ENCODE measurements at regions not wholly inside any gene's neighbourhood (a gene's known extent, or its start where the extent isn't known, plus 50 kb on each side); places are given as distances from the start of the nearest gene placed in this dataset.
"Not testable (repeated sequence)": the region's sequence is repeated elsewhere in the genome, so short reads cannot be mapped to it uniquely, and the experiment has no call there.

- no peak for DNase-seq
Measured at GRCh38 chr10:125553091-125553490, 129.9 kb downstream of the TEX36 start.

- DNase-seq, result no peak
Measured at GRCh38 chr10:125551247-125551646, 131.7 kb downstream of the TEX36 start.

- no peak for DNase-seq
Measured at GRCh38 chr10:125550362-125550761, 132.6 kb downstream of the TEX36 start.

- no peak for DNase-seq
Measured at GRCh38 chr10:125549653-125550052, 133.3 kb downstream of the TEX36 start.

GRCh38 chr10:125548878-125549277 is 134.1 kb downstream of the TEX36 start:
- DNase-seq, result no peak

- no peak for DNase-seq
Measured at GRCh38 chr10:125548356-125548755, 134.6 kb downstream of the TEX36 start.

GRCh38 chr10:125547010-125547650 is 135.8 kb downstream of the TEX36 start:
- no peak for DNase-seq

GRCh38 chr10:125543796-125544195 is 139.2 kb downstream of the TEX36 start:
- DNase-seq, result no peak

GRCh38 chr10:125538947-125539731 is 143.8 kb downstream of the TEX36 start:
- no peak for DNase-seq

GRCh38 chr10:125536236-125536635 is 146.7 kb downstream of the TEX36 start:
- DNase-seq, result no peak

- DNase-seq, result no peak
Measured at GRCh38 chr10:125535559-125535958, 147.4 kb downstream of the TEX36 start.

- DNase-seq, result no peak
Measured at GRCh38 chr10:125534515-125534914, 148.4 kb downstream of the TEX36 start.

- no peak for DNase-seq
Measured at GRCh38 chr10:125533866-125534265, 149.1 kb downstream of the TEX36 start.

- no peak for DNase-seq
Measured at GRCh38 chr10:125531465-125531864, 151.5 kb downstream of the TEX36 start.

- DNase-seq, result no peak
Measured at GRCh38 chr10:125523347-125523746, 159.6 kb downstream of the TEX36 start.

GRCh38 chr10:125521721-125522680 is 161.0 kb downstream of the TEX36 start:
- DNase-seq, result no peak

- DNase-seq, result no peak
Measured at GRCh38 chr10:125520968-125521367, 162.0 kb downstream of the TEX36 start.

- DNase-seq, result not testable (repeated sequence)
Measured at GRCh38 chr10:125518397-125518796, 164.6 kb downstream of the TEX36 start.

GRCh38 chr10:125515571-125515970 is 167.4 kb downstream of the TEX36 start:
- DNase-seq, result no peak

- DNase-seq, result no peak
Measured at GRCh38 chr10:125514206-125515162, 168.5 kb downstream of the TEX36 start.

GRCh38 chr10:125513429-125514182 is 169.4 kb downstream of the TEX36 start:
- DNase-seq, result no peak

Measured in NCI-H1436 (cell line).